Endodermal cell (in vitro differentiated cells): ENCODE measurements at regions not wholly inside any gene's neighbourhood (a gene's known extent, or its start where the extent isn't known, plus 50 kb on each side); places are given as distances from the start of the nearest gene placed in this dataset.
"Not testable (repeated sequence)": the region's sequence is repeated elsewhere in the genome, so short reads cannot be mapped to it uniquely, and the experiment has no call there.

ENCODE experiments used
- DNase-seq: peaks from one replicate; pipeline ENCODE4 v3.0.0-alpha.2; 2017
- H3K27ac ChIP-seq: 2 replicates; pipeline ENCODE4 v1.5.1; 2013; ENCODE audit warnings: mild to moderate bottlenecking, low read depth, low read length, moderate library complexity
- H3K27me3 ChIP-seq: 2 replicates; pipeline ENCODE4 v1.6.1; 2013; ENCODE audit warnings: mild to moderate bottlenecking, low read length, moderate library complexity; ENCODE audit not compliant: insufficient read depth, control insufficient read depth, poor library complexity, severe bottlenecking
- H3K36me3 ChIP-seq: 2 replicates; pipeline ENCODE4 v1.7.0; 2013; ENCODE audit warnings: mild to moderate bottlenecking, low read length, moderate library complexity; ENCODE audit not compliant: control insufficient read depth, insufficient read depth
- H3K4me1 ChIP-seq: one replicate; pipeline ENCODE4 v1.7.0; 2013; ENCODE audit warnings: low read length; ENCODE audit not compliant: control insufficient read depth, insufficient read depth
- H3K4me3 ChIP-seq: 2 replicates; pipeline ENCODE4 v1.5.1; 2013; ENCODE audit warnings: mild to moderate bottlenecking, low read length, moderate library complexity
- H3K9ac ChIP-seq: 2 replicates; pipeline ENCODE4 v1.6.1; 2013; ENCODE audit warnings: mild to moderate bottlenecking, low read length, moderate library complexity; ENCODE audit not compliant: poor library complexity, severe bottlenecking; ENCODE audit errors: extremely low read depth
- H3K9me3 ChIP-seq: 2 replicates; pipeline ENCODE4 v1.6.1; 2013; ENCODE audit warnings: mild to moderate bottlenecking, low read length, moderate library complexity; ENCODE audit not compliant: control insufficient read depth
- H3K27ac Mint-ChIP-seq: 2 replicates; pipeline ENCODE4 v1.8.0; 2020; ENCODE audit warnings: mixed read lengths
- H3K27me3 Mint-ChIP-seq: 2 replicates; pipeline ENCODE4 v1.8.0; 2021; ENCODE audit warnings: mild to moderate bottlenecking, mixed read lengths; ENCODE audit not compliant: insufficient read depth
- H3K36me3 Mint-ChIP-seq: 2 replicates; pipeline ENCODE4 v1.8.0; 2020; ENCODE audit warnings: low read depth, mixed read lengths
- H3K4me1 Mint-ChIP-seq: 2 replicates; pipeline ENCODE4 v1.8.0; 2020; ENCODE audit warnings: mixed read lengths
- H3K4me3 Mint-ChIP-seq: 2 replicates; pipeline ENCODE4 v1.8.0; 2020; ENCODE audit warnings: mild to moderate bottlenecking, moderate library complexity, mixed read lengths
- H3K9me3 Mint-ChIP-seq: 2 replicates; pipeline ENCODE4 v1.8.0; 2020; ENCODE audit warnings: mild to moderate bottlenecking, mixed read lengths
- WGBS, 2 experiments: methylation state at CpG; one replicate each; pipeline versions ENCODE4 v1.1.5 to v1.1.7; 2013; ENCODE audit warnings: missing lambda C conversion rate in 2 of 2, mixed read lengths in 1 of 2; ENCODE audit not compliant: insufficient coverage in 1 of 2, insufficient read length in 1 of 2; 5-methylcytosine and 5-hydroxymethylcytosine counted together
- TF ChIP-seq, protein P1 (sequence below): fragments of 200-600 bp; sonication (generic); conservative IDR thresholded peaks from 2 replicates; pipeline ENCODE4 v1.5.0; 2021; ENCODE audit warnings: antibody characterized with exemption, mild to moderate bottlenecking

DNA sequence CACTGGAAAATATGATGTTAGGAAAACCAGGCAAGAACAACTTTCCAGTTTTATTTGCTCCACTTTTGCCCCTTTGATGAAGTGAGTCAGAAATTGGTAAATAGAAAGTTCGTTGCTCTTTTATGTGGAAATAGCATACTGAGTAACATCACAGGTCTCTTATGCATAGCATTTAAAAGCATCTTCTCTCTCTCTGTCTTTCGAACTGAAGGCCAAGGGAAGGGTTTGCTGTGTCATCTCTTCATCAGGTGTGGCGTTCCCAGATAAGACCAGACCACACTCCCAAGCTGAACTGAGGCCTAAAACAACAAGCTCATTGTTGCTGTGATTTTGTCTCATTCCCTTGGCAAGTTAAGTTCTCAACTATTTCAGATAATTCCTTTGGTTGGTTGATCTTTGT is 131.8 kb upstream of the GRB10 start:
- WGBS, 2 experiments: 85 to 92% methylated on average over 2 to 3 of the region's 3 CpGs
- no peak for DNase-seq
- Mint-ChIP-seq H3K4me3 (no peak overlapping the region), H3K4me1 (peaks cover 8% of the 10 kb centered on the region), H3K27me3 (no peaks in the 10 kb centered on the region), H3K27ac (no peak overlapping the region), H3K36me3 (no peaks in the 10 kb centered on the region), H3K9me3 (no peaks in the 10 kb centered on the region)
- H3K36me3 ChIP-seq: no peaks in the 10 kb centered on the region
- no peaks in the 10 kb centered on the region for H3K4me1 ChIP-seq
- TF ChIP-seq, protein P1, sequence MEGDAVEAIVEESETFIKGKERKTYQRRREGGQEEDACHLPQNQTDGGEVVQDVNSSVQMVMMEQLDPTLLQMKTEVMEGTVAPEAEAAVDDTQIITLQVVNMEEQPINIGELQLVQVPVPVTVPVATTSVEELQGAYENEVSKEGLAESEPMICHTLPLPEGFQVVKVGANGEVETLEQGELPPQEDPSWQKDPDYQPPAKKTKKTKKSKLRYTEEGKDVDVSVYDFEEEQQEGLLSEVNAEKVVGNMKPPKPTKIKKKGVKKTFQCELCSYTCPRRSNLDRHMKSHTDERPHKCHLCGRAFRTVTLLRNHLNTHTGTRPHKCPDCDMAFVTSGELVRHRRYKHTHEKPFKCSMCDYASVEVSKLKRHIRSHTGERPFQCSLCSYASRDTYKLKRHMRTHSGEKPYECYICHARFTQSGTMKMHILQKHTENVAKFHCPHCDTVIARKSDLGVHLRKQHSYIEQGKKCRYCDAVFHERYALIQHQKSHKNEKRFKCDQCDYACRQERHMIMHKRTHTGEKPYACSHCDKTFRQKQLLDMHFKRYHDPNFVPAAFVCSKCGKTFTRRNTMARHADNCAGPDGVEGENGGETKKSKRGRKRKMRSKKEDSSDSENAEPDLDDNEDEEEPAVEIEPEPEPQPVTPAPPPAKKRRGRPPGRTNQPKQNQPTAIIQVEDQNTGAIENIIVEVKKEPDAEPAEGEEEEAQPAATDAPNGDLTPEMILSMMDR: no peak
- no peak overlapping the region for H3K9ac ChIP-seq
- H3K9me3 ChIP-seq: no peaks in the 10 kb centered on the region
- H3K27me3 ChIP-seq: no peaks in the 10 kb centered on the region
- no peak overlapping the region for H3K27ac ChIP-seq
- no peak overlapping the region for H3K4me3 ChIP-seq

DNA sequence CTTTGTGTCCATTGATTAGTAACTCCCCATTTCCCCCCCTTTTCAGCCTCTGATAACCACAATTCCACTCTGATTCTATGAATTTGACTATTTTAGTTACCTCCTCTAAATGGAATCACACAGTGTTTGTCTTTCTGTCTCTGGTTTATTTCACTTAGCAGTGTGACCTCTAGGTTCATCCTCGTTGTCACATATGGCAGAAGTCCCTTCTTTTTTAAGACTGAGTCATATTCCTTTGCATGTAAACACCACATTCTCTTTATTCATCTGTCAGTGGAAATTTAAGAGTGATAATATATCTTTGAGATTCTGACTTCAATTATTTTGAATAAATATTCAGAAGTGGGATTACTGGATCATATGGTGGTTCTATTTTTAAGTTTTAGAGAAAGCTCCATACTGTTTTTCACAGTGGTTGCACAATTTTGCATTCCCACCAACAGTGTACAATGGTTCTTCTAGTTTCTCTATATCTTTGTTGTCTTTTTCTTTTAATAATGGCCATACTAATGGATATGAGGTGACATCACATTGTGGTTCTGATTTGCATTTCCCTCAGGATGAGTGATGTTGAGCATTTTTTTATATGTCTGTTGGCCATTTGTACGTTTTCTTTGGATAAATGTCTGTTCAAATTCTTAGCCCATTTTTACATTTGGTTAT is 126.1 kb upstream of the GRB10 start:
- Mint-ChIP-seq H3K4me1 (no peaks in the 10 kb centered on the region), H3K9me3 (peaks cover 9% of the 10 kb centered on the region), H3K27me3 (no peaks in the 10 kb centered on the region), H3K27ac (no peak overlapping the region), H3K36me3 (no peaks in the 10 kb centered on the region), H3K4me3 (no peak overlapping the region)
- DNase-seq: no peak
- TF ChIP-seq, protein P1: no peak
- Histone ChIP-seq H3K9ac (no peak overlapping the region), H3K9me3 (no peaks in the 10 kb centered on the region), H3K27me3 (no peaks in the 10 kb centered on the region), H3K27ac (no peak overlapping the region), H3K36me3 (no peaks in the 10 kb centered on the region), H3K4me1 (no peaks in the 10 kb centered on the region), H3K4me3 (no peak overlapping the region)
- 81 to 100% methylated on average over 1 to 2 of the region's 2 CpGs for WGBS, 2 experiments

DNA sequence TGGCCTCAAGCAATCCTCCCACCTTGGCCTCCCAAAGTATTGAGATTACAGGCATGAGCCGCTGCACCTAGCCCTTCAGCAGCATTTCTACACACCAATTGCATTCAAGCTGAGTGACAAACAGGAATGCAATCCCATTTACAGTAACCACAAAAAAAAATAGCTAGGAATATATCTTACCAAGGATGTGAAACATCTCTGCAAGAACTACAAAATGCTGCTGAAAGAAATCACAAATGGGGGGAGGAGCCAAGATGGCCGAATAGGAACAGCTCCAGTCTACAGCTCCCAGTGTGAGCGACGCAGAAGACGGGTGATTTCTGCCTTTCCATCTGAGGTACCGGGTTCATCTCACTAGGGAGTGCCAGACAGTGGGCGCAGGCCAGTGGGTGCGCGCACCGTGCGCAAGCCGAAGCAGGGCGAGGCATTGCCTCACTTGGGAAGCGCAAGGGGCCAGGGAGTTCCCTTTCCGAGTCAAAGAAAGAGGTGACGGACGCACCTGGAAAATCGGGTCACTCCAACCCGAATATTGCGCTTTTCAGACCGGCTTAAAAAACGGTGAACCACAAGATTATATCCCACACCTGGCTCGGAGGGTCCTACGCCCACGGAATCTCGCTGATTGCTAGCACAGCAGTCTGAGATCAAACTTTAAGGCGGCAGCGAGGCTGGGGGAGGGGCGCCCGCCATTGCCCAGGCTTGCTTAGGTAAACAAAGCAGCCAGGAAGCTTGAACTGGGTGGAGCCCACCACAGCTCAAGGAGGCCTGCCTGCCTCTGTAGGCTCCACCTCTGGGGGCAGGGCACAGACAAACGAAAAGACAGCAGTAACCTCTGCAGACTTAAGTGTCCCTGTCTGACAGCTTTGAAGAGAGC is 116.1 kb upstream of the GRB10 start:
- H3K27me3 ChIP-seq, H3K27ac ChIP-seq, H3K27me3 Mint-ChIP-seq, H3K36me3 Mint-ChIP-seq, H3K4me3 ChIP-seq, DNase-seq, H3K4me1 ChIP-seq, H3K9ac ChIP-seq, H3K9me3 ChIP-seq, H3K36me3 ChIP-seq: not testable (repeated sequence)
- Mint-ChIP-seq H3K4me3 (peak overlapping the region; percentile 44), H3K27ac (peak overlapping the region; percentile 85), H3K4me1 (peaks cover 15% of the 10 kb centered on the region), H3K9me3 (peaks cover 15% of the 10 kb centered on the region)
- 88 to 91% methylated on average over 11 to 26 of the region's 31 CpGs for WGBS, 2 experiments

DNA sequence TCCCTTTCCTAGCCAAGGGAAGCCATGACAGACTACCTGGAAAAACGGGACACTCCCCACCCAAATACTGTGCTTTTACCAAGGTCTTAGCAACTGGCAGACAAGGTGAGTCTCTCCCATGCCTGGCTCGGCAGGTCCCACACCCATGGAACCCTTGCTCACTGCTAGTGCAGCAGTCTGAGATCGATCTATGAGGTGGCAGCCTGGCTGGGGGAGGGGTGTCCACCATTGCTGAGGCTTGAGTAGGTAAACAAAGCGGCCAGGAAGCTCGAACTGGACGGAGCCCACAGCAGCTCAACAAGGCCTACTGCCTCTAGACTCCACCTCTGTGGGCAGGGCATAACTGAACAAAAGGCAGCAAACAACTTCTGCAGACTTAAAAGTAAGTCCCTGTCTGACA is 104.4 kb upstream of the GRB10 start:
- not testable (repeated sequence) for DNase-seq, H3K36me3 ChIP-seq, H3K27ac ChIP-seq, H3K27me3 Mint-ChIP-seq, H3K9ac ChIP-seq, H3K9me3 ChIP-seq, H3K4me3 Mint-ChIP-seq, H3K4me1 Mint-ChIP-seq, H3K27ac Mint-ChIP-seq, H3K36me3 Mint-ChIP-seq, H3K9me3 Mint-ChIP-seq, H3K4me3 ChIP-seq, H3K4me1 ChIP-seq, H3K27me3 ChIP-seq
- WGBS, 2 experiments: 84 to 88% methylated on average over 5 to 6 of the region's 6 CpGs
